ENCODE measurements at regions not wholly inside any gene's neighbourhood (a gene's known extent, or its start where the extent isn't known, plus 50 kb on each side); places are given as distances from the start of the nearest gene placed in this dataset.

DNA sequence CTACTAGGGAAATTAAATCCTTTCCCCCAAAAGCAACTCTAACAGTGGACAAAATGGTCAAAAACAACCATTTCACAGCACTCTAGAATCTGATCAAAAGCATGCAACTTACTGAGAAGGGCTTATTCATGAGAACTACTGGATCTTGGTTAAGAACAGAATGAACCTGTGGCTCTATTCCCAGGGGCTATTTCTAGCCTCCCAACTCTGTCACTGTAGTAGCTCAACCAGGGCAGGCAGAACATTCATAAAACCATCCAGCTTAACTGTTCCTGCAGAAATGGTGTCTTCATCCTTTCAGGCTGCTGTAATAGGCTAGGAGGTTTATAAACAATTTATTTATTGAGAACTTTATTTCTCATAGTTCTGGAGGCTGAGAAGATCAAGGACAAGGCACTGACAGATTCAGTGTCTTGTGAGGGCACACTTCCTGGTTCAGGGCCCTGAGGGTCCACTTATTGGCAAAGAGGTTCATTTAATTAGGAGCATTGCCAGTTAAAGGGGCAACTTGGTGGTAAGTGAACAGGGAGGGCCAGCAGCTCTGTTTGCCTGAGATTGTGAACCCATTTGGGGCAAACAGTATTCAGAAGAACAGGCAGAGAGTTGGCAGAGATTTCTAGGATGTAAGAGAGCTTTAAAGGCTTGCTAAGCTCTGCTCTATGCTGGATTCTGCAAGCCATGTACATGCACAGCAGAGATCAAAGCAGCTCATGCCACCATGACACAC lies 238.5 kb upstream of the FBXL7 start:
- no peak for DNase-seq (ENCODE audit: low read depth)

DNA sequence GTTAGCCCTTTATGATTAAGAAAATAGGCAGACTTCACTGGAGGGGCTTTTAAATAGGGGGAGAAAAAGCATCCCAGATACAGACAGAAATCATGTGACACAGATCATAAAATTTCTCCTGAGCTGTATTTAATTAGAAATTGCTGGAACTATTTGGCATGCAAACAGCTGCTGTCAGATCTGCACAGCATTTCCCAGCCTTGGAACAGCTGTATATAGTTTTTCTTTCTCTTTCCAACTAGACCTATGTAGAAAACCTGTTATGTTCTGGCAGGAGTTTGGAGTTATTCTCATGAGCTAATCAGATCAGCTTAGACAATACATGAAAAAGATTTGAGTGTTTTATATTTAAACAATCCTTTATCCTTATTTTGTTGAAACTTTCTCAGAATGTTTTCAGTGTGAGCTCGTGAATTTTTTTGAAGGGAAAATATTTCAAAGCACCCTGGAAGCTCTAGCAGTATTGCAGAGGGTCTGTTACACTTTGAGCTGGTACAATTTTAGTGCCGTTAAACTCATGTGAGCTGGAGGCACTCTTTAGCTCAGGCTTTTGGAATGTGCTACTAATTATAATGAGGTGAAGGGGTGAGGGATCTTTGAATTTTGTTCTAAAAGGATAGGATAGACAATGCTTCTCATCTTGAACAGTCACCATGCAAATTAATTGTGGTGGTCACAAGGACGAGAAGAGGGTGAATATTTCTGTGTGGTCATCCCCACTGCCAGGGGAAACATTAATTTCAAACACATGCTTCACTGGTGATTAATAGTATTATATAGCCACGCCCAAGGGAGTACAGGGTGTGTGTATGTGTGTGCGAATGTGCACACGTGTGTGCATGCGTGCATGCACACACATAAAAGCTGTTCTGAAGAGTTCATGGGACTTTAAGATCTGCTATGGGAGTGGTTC lies 239.4 kb upstream of the FBXL7 start:
- DNase-seq (ENCODE audit: low read depth): peak; percentile 73

DNA sequence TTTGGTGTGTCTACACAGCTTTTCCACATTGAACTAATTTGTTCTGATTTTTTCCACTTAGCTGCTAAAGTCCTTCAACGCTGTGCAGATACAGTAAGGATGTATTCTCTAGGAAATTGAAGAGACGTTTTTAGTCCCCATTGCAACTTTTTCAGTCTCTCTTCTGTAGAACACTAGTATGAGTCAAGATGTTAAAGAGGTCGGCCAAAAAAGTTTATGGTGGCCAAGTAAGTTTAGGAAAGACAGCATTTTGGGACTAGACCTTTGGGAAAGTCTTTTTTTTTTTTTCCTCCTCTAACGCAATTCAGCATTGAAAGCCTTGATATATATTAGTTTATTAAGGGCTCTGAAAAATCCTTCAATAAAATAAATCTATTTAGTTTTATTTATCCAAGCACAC lies 243.5 kb upstream of the FBXL7 start:
- peak; percentile 55 for DNase-seq (ENCODE audit: low read depth)

DNA sequence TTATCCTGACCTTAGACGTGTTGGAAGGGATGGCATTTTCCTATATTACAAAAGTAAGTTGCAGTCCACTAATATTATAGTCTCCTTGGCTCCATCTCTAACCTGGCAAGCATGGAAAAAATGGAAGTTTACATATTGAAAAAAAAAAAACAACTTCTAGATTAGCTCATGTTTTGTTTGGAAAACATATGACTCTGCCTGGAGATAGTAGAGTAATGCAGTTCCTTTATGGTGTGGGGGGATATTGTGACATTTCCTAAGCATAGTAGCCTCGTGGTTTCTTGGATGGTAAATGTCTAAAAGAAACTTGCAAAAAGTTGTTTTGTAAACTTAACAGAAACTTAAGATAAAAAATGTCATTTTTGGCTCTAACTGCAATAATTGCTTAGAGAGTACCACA lies 244.4 kb upstream of the FBXL7 start:
- no peak for DNase-seq (ENCODE audit: low read depth)

DNA sequence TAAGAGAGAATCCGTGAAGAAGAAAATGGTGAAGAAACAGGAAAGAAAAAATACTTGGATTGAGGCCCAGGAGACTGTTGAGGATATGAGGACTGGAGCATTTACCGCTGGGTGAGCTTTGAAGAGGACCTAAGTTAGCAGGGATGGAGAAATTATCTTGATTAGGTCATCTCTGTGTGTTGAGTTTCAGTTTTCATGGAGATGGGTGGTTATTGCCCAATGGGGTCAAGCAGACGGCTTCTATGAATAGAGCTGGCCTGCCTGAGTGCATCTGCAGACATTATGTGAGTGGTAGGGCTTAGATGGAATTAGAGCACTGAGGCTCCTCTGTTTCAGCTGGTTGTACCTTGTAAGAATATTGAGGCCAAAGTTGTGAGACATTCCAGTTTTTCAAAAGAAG lies 245.4 kb upstream of the FBXL7 start:
- DNase-seq (ENCODE audit: low read depth): no peak

DNA sequence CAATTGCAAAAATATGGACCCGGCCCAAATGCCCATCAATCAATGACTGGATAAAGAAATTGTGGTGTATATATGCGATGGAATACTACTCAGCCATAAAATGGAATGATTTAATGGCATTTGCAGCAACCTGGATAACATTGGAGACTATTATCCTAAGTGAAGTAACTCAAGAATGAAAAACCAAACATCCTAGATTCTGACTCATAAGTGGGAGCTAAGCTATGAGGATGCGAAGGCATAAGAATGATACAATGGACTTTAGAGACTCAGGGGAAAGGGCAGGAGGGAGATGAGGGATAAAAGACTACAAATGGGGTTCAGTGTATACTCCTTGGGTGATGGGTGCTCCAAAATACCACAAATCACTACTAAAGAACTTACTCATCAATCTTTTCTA lies 247.6 kb upstream of the FBXL7 start:
- DNase-seq (ENCODE audit: low read depth): no peak

DNA sequence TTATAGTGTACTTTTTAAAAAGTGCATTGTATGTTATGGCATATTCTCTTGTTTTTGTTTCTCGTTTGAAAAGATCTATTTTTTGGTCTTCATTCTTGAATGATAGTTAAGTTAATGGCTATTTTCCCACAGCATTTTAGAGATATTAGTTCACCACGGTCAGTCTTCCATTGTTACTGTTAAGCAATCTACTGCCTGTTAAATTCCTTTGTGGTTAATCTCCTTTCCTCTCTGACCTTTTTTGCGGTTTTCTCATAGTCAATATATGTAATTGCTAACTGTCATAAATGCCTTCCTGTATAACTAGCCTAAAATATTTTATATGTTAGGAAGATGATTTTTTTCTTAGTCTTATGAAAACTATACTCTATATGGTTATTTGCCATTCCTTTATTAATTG lies 250.8 kb upstream of the FBXL7 start:
- DNase-seq (ENCODE audit: low read depth): no peak

DNA sequence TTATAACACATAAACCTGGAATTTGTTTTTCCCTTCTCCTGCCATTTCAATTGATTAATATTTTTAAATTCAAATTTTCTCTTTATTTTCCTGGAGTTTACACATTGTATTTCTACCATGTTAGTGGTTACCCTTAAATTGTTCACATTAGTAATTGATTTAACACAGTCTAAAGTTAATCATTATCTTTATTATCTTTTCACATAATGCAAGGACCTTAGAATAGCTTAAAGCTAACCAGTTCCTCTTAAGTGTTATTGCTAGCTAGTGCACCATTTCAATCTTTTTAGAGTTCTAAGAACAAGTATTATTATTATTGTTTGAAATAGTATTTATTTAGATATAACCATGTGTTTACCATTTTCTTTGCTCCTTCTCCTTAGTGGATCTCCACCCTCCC lies 251.2 kb upstream of the FBXL7 start:
- no peak for DNase-seq (ENCODE audit: low read depth)

DNA sequence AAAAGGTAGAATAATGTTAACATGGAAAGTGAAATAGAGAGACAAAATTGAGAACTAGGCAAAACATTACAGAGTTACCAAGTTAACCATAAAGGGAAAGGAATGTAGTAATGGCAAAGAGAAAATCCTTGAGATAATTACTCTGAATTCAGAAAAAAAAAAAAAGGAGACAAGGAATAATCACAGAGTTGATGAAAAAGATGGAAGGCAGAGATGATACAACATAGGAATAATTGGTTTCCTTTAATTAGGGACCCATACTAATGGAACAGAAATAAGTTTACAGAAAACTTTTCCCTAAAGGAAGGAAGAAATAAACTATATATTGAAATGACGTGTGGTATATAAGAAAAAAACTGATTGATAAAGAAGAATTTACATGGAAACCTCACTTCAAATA lies 254.1 kb upstream of the FBXL7 start:
- DNase-seq (ENCODE audit: low read depth): no peak

DNA sequence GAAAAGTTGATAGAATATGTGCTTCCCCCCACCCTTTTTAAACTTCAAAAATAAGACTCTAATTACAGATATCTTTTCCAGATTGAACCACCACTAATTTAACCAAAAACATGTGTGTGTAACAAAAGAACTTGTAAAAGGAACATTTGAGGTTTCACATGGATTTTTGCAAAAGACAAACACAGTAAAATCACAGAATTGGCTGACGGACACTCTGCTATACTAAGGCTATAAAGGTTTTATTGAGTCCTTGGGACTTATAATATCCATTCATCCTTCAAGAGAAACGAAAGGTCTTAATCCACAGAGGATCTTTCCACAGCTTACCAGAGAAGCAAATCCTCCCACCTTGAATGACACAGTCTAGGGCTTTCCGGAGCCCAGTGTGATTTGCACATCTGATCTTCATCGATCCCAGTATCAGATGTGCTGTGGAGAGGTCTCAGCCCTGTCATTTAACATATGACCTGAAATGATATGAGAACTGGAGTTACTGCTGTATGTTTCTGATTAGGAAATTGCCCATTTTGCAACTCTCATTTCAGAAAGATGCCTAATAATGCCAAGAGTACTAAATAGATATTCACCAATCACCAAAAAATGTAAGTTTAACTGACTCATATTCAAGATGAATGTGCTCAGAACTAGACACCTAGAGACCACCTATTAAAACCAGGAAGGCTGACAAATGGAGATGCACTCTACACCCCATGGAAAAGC lies 256.5 kb upstream of the FBXL7 start:
- DNase-seq (ENCODE audit: low read depth): no peak

DNA sequence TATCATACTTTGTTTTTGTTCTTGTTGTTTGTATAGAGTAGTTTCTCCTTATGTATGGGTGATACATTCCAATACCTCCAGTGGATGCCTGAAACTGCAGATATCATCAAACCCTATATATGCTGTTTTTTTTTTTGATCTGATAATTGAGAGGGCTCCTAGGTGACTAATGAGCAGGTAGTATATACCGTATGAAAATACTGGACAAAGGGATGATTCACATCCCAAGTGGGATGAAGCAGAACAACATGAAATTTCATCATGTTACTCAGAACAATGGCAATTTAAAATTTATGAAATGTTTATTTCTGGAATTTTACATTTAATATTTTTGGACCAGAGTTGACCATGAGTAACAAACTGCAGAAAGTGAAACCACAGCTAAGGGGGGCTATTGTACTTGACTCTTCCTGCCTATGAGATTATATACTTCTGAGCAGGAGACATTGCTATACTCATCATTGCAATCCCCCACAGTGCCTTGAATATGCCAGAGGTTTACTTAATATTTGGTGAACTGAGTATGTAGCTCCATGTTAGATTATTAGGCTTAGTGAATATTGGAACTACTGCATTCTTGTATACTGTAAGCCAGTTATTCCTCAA lies 258.7 kb upstream of the FBXL7 start:
- DNase-seq (ENCODE audit: low read depth): no peak

DNA sequence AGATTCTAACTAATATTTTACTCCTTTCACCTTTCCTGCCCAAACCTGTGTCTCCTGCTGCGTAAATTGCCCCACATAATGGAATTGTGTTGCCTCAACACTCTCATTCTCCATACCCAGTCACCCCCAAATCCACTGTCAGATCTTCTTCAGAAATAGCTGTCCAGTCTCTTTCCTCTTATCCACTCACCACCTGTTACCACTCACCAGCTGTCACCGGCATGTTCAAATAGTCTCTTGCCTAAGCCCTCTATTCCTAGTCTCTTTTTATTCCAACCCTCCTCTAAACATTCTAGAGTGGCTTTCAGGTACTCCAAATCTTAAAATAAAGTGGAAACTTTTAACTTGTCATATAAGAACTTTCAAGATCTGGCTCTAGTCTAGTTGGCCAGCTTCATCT lies 262.0 kb upstream of the FBXL7 start:
- DNase-seq (ENCODE audit: low read depth): no peak

DNA sequence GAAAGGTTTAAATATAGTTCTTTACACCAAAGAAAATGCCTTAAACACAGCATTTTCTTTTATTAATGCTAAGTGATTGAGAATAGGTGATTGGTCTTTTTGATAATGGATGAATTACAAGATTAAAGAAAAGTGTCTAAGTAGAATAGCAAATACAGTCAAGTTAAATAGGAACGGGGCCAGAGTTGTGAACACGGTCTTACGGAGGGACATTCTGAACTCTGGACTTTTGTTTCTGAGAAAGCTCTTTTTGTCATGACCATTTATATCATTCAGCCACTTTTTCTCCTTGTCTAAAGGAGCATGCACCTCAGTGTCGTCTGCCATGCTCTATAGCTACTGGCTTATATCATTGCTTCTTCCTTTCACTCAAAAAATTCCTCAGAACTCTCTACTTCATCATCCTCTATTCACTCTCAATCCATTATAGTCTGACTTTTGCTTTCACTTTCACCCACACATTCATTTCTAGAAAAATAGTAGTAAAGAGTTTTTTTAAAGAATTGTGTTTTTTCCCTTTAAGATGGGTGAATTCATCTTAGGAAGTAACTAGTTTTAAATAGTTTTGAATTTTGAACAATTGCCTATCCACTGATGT lies 263.0 kb upstream of the FBXL7 start:
- no peak for DNase-seq (ENCODE audit: low read depth)

DNA sequence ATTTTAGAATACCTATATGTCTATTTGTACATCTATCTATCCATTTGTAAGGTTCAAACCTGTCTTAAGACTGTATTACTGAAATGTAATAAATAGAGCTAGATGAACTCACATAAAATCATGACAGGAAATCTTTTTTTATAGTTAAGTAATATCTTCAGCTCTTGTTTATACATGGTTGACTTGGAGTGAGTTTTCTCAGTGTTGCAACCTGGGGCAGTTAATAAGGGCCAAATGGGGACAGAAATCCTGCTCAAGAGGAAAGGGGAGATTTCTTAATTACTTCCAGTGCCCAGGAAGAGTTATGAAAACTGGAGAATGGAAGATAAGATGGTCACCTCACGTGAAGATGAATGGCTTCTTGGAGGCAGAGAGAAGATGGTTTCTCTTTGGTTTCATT lies 265.1 kb upstream of the FBXL7 start:
- DNase-seq (ENCODE audit: low read depth): no peak

DNA sequence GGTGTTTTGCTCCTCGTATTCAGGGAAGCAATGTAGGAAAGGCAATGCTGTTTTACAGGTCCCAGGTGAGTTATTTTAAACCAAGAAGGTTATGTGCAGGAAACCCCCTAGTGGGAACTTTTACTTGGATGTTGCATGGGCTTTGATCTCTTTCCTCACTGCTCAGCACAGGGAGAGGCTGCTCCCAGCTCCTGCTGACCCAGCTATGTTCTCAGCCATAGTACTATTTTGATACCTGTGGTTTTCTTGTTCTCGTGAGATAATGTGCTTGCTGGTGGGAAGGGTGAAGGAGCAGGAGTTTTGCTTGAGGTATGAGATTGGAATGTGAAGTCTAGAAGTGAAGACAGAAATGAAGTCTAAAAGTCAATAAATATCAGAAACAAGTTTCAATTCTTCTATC lies 265.6 kb upstream of the FBXL7 start:
- no peak for DNase-seq (ENCODE audit: low read depth)

DNA sequence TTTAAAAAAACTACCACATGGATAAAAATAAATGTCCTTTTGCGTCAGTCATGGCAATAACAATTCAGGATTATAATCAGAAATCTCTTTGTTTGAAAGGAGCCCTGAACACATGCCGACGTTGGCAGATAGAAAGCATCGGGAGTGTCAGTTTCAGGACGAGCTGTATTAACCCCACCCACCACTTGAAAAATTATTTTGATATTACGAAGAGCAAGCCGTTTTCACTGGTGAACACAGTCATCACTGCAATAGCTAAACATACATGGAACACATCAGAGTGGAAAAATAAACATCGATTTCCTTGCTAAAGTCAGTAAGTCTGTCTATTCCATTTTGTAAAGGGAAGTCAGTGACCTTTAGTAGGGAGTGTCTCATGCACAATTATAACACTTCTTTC lies 266.4 kb upstream of the FBXL7 start:
- DNase-seq (ENCODE audit: low read depth): no peak

DNA sequence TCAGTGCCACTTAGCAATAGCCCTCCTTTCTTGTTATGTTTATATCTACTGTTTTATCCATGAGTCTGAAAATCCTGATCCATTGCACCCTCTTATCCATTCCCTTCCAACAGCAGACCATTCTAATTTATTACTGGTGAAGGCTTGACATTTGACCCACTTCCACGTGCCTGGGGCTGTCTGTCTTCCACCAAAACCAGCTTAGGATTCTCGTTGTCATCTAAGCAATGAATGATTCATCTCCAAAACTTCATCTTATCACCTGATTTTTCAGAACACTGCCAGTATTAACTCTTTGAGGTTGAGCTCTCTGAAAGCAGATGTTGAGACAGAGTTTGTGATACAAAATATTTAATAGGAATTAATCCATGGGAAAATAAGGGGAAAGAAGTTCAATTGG lies 277.8 kb upstream of the FBXL7 start:
- no peak for DNase-seq (ENCODE audit: low read depth)

DNA sequence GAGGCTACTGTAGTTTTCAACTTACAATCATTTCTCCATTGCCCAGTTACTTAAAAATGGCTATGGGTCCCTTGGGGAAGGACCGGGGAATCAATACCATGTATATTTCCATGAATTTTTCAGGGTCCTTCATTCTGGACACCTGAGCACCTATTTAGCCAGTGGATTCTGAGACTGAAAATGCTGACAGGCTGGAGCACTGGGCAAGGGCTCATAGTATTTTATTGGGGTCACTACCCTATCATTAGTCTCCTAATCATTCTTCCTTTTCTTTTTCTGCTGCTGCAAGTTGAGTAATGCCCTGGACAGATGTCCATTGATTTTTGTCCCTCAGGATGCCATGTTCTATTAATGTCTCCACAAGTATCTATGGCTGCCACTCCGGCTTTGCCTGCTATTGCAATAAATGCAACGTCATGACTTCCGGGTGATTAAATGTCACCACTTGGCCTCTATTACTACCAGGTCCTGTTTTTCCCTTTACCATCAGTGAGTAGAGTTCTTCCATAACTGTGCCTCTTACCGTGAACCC lies 279.3 kb upstream of the FBXL7 start:
- no peak for DNase-seq (ENCODE audit: low read depth)

DNA sequence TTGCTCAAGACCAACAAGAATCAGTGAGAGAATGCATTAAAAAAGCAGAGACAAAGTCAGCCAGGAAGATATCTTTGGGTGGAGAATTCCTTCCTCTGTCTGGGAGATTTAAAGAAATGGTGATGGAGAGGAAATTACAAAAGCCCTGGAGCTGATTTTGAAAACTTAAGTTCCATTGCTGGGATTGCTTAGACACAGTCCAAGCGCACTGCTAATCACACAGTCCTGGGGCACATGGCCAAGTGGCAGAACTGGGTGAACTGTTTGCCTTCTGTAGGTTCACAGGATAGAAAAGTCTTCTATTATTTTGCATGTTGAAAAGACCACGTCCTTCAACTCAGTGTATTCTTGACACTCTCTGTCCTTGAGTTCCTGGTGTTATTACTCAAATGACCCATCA lies 284.9 kb upstream of the FBXL7 start:
- DNase-seq (ENCODE audit: low read depth): no peak

DNA sequence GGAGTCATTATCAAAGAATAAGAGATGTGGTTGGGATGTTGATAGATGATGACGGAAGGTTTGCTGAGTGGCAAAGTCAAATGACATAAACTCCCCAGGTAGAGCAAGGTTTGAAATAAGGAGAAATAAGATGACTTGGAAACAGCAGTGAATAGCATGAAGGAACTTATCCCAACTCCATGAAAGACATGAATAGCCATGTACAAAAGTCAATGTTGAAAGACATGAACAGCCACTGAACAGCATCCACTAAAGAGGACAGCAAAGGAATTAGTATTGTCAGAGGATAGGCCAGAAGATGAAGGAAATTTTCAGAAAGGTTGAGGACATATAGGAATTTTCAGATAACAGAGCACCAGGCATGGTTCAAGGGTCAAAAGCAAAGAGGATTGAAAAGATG lies 286.0 kb upstream of the FBXL7 start:
- DNase-seq (ENCODE audit: low read depth): no peak

DNA sequence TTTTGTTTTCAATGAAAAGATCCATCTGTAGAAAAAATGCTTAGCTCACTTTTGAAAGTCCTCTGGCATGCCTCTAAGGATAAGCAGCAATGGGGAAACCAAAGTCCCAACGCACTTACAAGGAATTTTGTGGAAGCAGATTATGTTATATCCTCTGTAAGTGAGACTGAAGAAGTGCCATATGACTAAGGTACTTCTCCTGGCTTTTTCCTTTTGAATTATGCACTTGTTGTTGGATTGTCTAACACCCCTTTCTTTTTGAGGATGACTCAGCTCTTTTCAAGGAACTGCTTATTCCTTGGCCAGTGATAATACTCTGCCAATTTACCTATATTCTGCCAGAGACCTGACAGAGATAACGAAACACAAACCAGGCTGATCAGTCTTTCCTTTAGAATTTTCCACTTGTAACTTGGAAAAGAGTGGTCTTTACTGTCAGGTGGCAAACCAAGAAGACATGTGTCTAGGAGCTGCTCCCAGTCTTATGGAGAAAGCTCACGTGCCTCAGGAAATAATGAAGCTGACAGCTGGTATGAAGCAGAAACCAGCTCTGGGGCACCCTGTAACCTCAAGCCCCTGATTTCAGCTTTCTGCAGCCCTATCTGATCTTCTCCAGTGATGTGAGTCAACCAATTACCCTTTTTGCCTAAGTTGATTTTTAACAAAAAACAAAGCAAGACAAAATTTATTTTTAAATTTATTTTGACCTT lies 290.8 kb upstream of the FBXL7 start:
- DNase-seq (ENCODE audit: low read depth): no peak

Data from forelimb muscle (tissue), 1 donor.